HepG2 (cell line): ENCODE measurements at regions not wholly inside any gene's neighbourhood (a gene's known extent, or its start where the extent isn't known, plus 50 kb on each side); places are given as distances from the start of the nearest gene placed in this dataset.

Experiments
- GATAD2A ChIP-seq: IDR thresholded peaks from 2 replicates; pipeline ENCODE4 v1.6.1; 2016
- HMGXB4 ChIP-seq, 2 experiments: sonication (generic) in 1 of 2; formaldehyde crosslinking in 1 of 2; IDR thresholded peaks; 2 replicates each; pipeline versions ENCODE4 v1.4.0 to v1.6.1; 2018 to 2020; ENCODE audit warnings: missing genetic modification reagents in 2 of 2, borderline replicate concordance in 1 of 2, low read depth in 1 of 2, mild to moderate bottlenecking in 1 of 2, missing biosample characterization in 1 of 2
- JUND ChIP-seq: sonication (generic); formaldehyde crosslinking; IDR thresholded peaks from 2 replicates; pipeline ENCODE4 v1.8.0; 2022; ENCODE audit warnings: mild to moderate bottlenecking, missing genetic modification reagents
- NR1H2 ChIP-seq: sonication (generic); formaldehyde crosslinking; IDR thresholded peaks from 2 replicates; pipeline ENCODE4 v1.8.1; 2022; ENCODE audit warnings: low read depth, missing genetic modification reagents, borderline replicate concordance
- TBX3 ChIP-seq: fragments of 450-650 bp; IDR thresholded peaks from 2 replicates; pipeline ENCODE4 v1.6.1; 2017; ENCODE audit warnings: antibody characterized with exemption, mild to moderate bottlenecking, inconsistent platforms, borderline replicate concordance
- THRA ChIP-seq: sonication (generic); formaldehyde crosslinking; IDR thresholded peaks from 2 replicates; pipeline ENCODE4 v1.4.0; 2020; ENCODE audit warnings: missing genetic modification reagents, borderline replicate concordance
- ZNF260 ChIP-seq: sonication (generic); formaldehyde crosslinking; IDR thresholded peaks from 2 replicates; pipeline ENCODE4 v1.4.0; 2020; ENCODE audit warnings: missing genetic modification reagents, low read depth, mild to moderate bottlenecking, borderline replicate concordance
- TF ChIP-seq, protein P1 (sequence below): sonication (generic); formaldehyde crosslinking; IDR thresholded peaks from 2 replicates; pipeline ENCODE4 v1.5.0; 2020; ENCODE audit warnings: mild to moderate bottlenecking, missing genetic modification reagents

DNA sequence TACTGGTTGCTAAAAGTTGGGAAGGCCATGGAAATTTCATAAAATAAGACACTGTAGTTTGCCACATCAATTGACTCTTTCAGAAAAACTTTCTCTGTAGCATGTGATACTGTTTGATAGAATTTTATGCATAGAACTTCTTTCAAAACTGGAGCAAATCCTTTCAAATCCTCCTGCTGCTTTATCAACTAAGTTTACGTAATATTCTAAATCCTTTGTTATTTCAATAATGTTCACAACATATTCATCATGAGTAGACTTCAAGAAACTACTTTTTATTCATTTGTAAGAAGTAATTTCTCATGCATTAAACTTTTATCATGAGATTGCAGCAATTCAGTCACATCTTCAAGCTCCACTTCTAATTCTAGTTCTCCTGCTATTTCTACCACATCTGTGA, 199.3 kb downstream of the PCDH18 start:
- TF ChIP-seq, protein P1, sequence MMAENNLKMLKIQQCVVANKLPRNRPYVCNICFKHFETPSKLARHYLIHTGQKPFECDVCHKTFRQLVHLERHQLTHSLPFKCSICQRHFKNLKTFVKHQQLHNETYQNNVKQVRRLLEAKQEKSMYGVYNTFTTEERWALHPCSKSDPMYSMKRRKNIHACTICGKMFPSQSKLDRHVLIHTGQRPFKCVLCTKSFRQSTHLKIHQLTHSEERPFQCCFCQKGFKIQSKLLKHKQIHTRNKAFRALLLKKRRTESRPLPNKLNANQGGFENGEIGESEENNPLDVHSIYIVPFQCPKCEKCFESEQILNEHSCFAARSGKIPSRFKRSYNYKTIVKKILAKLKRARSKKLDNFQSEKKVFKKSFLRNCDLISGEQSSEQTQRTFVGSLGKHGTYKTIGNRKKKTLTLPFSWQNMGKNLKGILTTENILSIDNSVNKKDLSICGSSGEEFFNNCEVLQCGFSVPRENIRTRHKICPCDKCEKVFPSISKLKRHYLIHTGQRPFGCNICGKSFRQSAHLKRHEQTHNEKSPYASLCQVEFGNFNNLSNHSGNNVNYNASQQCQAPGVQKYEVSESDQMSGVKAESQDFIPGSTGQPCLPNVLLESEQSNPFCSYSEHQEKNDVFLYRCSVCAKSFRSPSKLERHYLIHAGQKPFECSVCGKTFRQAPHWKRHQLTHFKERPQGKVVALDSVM (CRISPR knock-in tag), result no peak
- TF ChIP-seq HMGXB4 (CRISPR knock-in tag; IDR thresholded peaks at IDR 0.05; ENCODE audit: borderline replicate concordance in 1 of 2, low read depth in 1 of 2) (no peak), JUND (no peak), GATAD2A (no peak), TBX3 (no peak), ZNF260 (CRISPR knock-in tag) (no peak), THRA (no peak), NR1H2 (CRISPR knock-in tag) (no peak)
